HCT116 (cell line): ENCODE measurements at regions not wholly inside any gene's neighbourhood (a gene's known extent, or its start where the extent isn't known, plus 50 kb on each side); places are given as distances from the start of the nearest gene placed in this dataset.

Experiments used
- CTCF ChIP-seq, 3 experiments: fragments of 200-600 bp in 1 of 3; sonication (generic) in 1 of 3; IDR thresholded peaks in 2 of 3; conservative IDR thresholded peaks in 1 of 3; 2 replicates each; pipeline ENCODE4 v1.5.1; 2012 to 2017; ENCODE audit warnings: low read depth in 2 of 3, low read length in 2 of 3, antibody characterized with exemption in 1 of 3, borderline replicate concordance in 1 of 3, control low read depth in 1 of 3, mild to moderate bottlenecking in 1 of 3, mixed read lengths in 1 of 3, mixed run types in 1 of 3, moderate library complexity in 1 of 3; ENCODE audit not compliant: insufficient read depth in 1 of 3
- ELF1 ChIP-seq: IDR thresholded peaks from 2 replicates; pipeline ENCODE4 v1.6.1; 2012; ENCODE audit warnings: low read depth, borderline replicate concordance
- EZH2 ChIP-seq: fragments of 200-600 bp; sonication (generic); IDR thresholded peaks from 2 replicates; pipeline ENCODE4 v1.6.1; 2017; ENCODE audit warnings: antibody characterized with exemption, mixed run types
- TF ChIP-seq, protein P1 (sequence below): IDR thresholded peaks from 2 replicates; pipeline ENCODE4 v1.6.1; 2012

- TF ChIP-seq, protein P1, sequence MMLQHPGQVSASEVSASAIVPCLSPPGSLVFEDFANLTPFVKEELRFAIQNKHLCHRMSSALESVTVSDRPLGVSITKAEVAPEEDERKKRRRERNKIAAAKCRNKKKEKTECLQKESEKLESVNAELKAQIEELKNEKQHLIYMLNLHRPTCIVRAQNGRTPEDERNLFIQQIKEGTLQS: no peak
- TF ChIP-seq CTCF (IDR thresholded peaks at IDR 0.05 in 2 of 3, conservative IDR thresholded peaks at IDR 0.05 in 1 of 3; ENCODE audit: borderline replicate concordance in 1 of 3, insufficient read depth in 1 of 3, low read depth in 2 of 3, low read length in 2 of 3) (no peak), EZH2 (no peak), ELF1 (no peak)
These were observed 131.5 kb upstream of the HNRNPU start for GRCh38 chr1:244995602-244996400.
